Panc1 (cell line): ENCODE measurements at regions not wholly inside any gene's neighbourhood (a gene's known extent, or its start where the extent isn't known, plus 50 kb on each side); places are given as distances from the start of the nearest gene placed in this dataset.

Experiments
- ATAC-seq: fragments of 200-7000 bp; cut with Tn5 transposase; 2 replicates; pipeline ENCODE4 v1.9.1; 2020; ENCODE audit warnings: mild to moderate bottlenecking, moderate library complexity
- BruUV-seq: library from RNA; stranded (reverse); fragments of 400-500 nt; replicated peaks from 2 replicates; lab custom pipeline; 2021; lab: Mats Ljungman, UMichigan
- CTCF ChIA-PET: fragments of 300-600 bp; sonication (Branson Sonifier 250); formaldehyde crosslinking; loops from one replicate; lab custom pipeline; 2022; ENCODE audit warnings: antibody characterized with exemption; lab: Charles Lee
- POLR2A ChIA-PET: fragments of 300-600 bp; sonication (Branson Sonifier 250); formaldehyde crosslinking; loops from one replicate; lab custom pipeline; 2022; ENCODE audit warnings: antibody characterized with exemption; lab: Charles Lee
- DNase-seq: peaks from one replicate; pipeline ENCODE4 v3.0.0-alpha.2; 2010; ENCODE audit warnings: low read depth, low spot score
- H3K27ac ChIP-seq: 2 replicates; pipeline ENCODE4 v1.5.1; 2011; ENCODE audit warnings: mild to moderate bottlenecking, low read length, inconsistent platforms
- H3K27me3 ChIP-seq: fragments of 200-500 bp; sonication (Bioruptor generic); 2 replicates; pipeline ENCODE4 v1.6.0; 2014; ENCODE audit warnings: low read length, inconsistent platforms; ENCODE audit not compliant: control insufficient read depth, insufficient read depth
- H3K36me3 ChIP-seq: fragments of 200-500 bp; sonication (Bioruptor generic); 2 replicates; pipeline ENCODE4 v1.5.1; 2014; ENCODE audit warnings: inconsistent platforms, mild to moderate bottlenecking, low read length, moderate library complexity; ENCODE audit not compliant: control insufficient read depth, insufficient read depth
- H3K4me1 ChIP-seq: 2 replicates; pipeline ENCODE4 v1.5.1; 2011; ENCODE audit warnings: inconsistent platforms, mild to moderate bottlenecking, low read length, moderate library complexity; ENCODE audit not compliant: control insufficient read depth, insufficient read depth
- H3K4me3 ChIP-seq, 2 experiments: 2 replicates each; pipeline ENCODE4 v1.5.1; 2011 to 2012; ENCODE audit warnings: low read depth in 2 of 2, low read length in 2 of 2, mild to moderate bottlenecking in 2 of 2, inconsistent platforms in 1 of 2, moderate library complexity in 1 of 2
- H3K9me3 ChIP-seq: fragments of 200-500 bp; sonication (Bioruptor generic); 2 replicates; pipeline ENCODE4 v1.5.1; 2014; ENCODE audit warnings: low read depth, mild to moderate bottlenecking, inconsistent platforms, low read length, moderate library complexity; ENCODE audit not compliant: control insufficient read depth, insufficient read depth
- POLR2AphosphoS5 ChIP-seq: IDR thresholded peaks from 2 replicates; pipeline ENCODE4 v1.6.1; 2012; ENCODE audit warnings: mild to moderate bottlenecking, low read depth, low read length, moderate library complexity
- SIN3A ChIP-seq: IDR thresholded peaks from 2 replicates; pipeline ENCODE4 v1.6.1; 2012; ENCODE audit warnings: low read depth, mild to moderate bottlenecking, low read length, moderate library complexity, borderline replicate concordance; ENCODE audit not compliant: insufficient read depth
- TCF7L2 ChIP-seq: IDR thresholded peaks from 2 replicates; pipeline ENCODE4 v1.6.1; 2011; ENCODE audit warnings: mild to moderate bottlenecking, low read depth, low read length, inconsistent platforms
- in situ Hi-C: cut with HindIII; loops from 2 replicates; pipeline ENCODE4 v1.10.0; 2016; ENCODE audit warnings: low sequenced_read_pairs, low pct_unique_long_range_greater_than_20kb
- intact Hi-C: fragments of 100-400 bp; cut with micrococcal nuclease; formaldehyde crosslinking; loops from one replicate; pipeline ENCODE4 v1.10.0; 2022; ENCODE audit not compliant: unreplicated experiment
- TF ChIP-seq, protein P1 (sequence below): fragments of 450-650 bp; IDR thresholded peaks from 2 replicates; pipeline ENCODE4 v1.5.1; 2017; ENCODE audit warnings: mild to moderate bottlenecking
- TF ChIP-seq, protein P2 (sequence below), 2 experiments: IDR thresholded peaks; 2 replicates each; pipeline ENCODE4 v1.6.1; 2011 to 2012; ENCODE audit warnings: low read depth in 2 of 2, control low read depth in 1 of 2, low read length in 1 of 2, mild to moderate bottlenecking in 1 of 2, moderate library complexity in 1 of 2; ENCODE audit not compliant: insufficient read depth in 1 of 2

DNA sequence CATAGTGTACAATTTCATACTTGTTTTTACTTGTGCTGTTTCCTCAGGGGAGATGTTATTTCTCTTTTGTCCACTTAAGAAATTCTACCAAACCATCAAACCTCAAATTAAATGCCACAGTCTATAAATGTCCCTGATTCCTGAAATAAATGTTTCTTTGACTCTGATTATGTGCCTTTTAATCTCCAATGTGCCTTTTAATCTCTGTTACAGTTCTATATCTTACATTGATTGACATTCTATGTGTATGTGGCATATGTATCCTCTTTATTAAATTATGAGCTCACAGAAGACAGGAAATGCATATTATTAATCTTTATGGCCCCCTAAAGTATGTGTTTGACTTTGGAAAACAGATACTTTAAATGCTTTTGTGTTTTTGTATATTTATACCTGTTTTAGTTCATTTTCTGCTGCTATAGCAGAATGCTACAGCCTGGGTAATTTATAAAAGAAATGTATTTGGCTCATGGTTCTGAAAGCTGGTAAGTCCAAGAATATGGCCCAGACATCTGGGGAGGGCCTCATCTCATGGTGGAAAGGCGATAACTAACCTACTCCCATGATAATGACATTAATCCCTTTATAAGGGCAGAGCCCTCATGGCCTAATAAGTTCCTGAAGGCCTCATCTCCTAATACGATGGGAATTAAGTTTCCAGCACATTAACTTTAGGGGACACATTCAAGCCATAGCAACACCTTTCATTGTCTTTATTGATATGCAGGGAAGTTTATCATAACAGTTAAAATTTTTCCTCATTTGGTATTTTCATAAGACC, 403.9 kb downstream of the LIG4 start:
- DNase-seq = no peak
- in situ Hi-C loops (no loop called here), intact Hi-C loops (no loop called here)
- CTCF ChIA-PET = no interaction called here
- Histone ChIP-seq H3K36me3 (no peaks in the 10 kb centered on the region), H3K4me1 (no peaks in the 10 kb centered on the region), H3K4me3 (no peak overlapping the region), H3K27ac (no peak overlapping the region), H3K27me3 (no peaks in the 10 kb centered on the region), H3K9me3 (no peaks in the 10 kb centered on the region)
- POLR2A ChIA-PET = no interaction called here
- TF ChIP-seq SIN3A = no peak
- no peak for TF ChIP-seq TCF7L2
- TF ChIP-seq, protein P1, sequence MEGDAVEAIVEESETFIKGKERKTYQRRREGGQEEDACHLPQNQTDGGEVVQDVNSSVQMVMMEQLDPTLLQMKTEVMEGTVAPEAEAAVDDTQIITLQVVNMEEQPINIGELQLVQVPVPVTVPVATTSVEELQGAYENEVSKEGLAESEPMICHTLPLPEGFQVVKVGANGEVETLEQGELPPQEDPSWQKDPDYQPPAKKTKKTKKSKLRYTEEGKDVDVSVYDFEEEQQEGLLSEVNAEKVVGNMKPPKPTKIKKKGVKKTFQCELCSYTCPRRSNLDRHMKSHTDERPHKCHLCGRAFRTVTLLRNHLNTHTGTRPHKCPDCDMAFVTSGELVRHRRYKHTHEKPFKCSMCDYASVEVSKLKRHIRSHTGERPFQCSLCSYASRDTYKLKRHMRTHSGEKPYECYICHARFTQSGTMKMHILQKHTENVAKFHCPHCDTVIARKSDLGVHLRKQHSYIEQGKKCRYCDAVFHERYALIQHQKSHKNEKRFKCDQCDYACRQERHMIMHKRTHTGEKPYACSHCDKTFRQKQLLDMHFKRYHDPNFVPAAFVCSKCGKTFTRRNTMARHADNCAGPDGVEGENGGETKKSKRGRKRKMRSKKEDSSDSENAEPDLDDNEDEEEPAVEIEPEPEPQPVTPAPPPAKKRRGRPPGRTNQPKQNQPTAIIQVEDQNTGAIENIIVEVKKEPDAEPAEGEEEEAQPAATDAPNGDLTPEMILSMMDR = no peak
- TF ChIP-seq POLR2AphosphoS5 = no peak
- no peak for ATAC-seq
- BruUV-seq = no TSS peak

DNA sequence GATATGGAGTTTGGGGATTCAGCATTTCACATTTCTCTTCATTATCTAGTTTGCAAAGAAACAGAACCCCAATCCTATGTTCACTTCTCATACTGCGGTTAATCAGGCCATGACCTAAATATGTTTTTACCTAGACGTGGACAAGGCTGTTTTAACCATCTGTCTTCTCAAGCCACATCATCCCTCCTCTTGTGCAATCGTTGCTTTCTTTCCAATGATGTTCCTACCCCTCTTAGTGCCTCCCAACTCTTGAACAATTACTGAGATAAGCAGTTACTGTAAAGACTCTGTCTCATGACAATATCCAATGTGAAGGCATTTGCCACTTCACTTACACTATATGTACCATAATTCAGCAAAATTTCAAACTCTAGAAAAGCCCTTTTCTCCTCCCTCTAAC, 406.2 kb downstream of the LIG4 start:
- CTCF ChIA-PET = no interaction called here
- no TSS peak for BruUV-seq

More for the DNA sequence above, 406.2 kb downstream of the LIG4 start:
- POLR2A ChIA-PET = no interaction called here
- ATAC-seq = no peak
- in situ Hi-C loops = no loop called here
- Histone ChIP-seq H3K9me3 (no peaks in the 10 kb centered on the region), H3K27me3 (no peaks in the 10 kb centered on the region), H3K4me3 (no peak overlapping the region), H3K36me3 (no peaks in the 10 kb centered on the region), H3K4me1 (no peaks in the 10 kb centered on the region), H3K27ac (no peak overlapping the region)
- TF ChIP-seq SIN3A (no peak), TCF7L2 (no peak), POLR2AphosphoS5 (no peak)
- TF ChIP-seq, protein P2, sequence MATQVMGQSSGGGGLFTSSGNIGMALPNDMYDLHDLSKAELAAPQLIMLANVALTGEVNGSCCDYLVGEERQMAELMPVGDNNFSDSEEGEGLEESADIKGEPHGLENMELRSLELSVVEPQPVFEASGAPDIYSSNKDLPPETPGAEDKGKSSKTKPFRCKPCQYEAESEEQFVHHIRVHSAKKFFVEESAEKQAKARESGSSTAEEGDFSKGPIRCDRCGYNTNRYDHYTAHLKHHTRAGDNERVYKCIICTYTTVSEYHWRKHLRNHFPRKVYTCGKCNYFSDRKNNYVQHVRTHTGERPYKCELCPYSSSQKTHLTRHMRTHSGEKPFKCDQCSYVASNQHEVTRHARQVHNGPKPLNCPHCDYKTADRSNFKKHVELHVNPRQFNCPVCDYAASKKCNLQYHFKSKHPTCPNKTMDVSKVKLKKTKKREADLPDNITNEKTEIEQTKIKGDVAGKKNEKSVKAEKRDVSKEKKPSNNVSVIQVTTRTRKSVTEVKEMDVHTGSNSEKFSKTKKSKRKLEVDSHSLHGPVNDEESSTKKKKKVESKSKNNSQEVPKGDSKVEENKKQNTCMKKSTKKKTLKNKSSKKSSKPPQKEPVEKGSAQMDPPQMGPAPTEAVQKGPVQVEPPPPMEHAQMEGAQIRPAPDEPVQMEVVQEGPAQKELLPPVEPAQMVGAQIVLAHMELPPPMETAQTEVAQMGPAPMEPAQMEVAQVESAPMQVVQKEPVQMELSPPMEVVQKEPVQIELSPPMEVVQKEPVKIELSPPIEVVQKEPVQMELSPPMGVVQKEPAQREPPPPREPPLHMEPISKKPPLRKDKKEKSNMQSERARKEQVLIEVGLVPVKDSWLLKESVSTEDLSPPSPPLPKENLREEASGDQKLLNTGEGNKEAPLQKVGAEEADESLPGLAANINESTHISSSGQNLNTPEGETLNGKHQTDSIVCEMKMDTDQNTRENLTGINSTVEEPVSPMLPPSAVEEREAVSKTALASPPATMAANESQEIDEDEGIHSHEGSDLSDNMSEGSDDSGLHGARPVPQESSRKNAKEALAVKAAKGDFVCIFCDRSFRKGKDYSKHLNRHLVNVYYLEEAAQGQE (IDR thresholded peaks at IDR 0.05; ENCODE audit: insufficient read depth in 1 of 2, low read depth in 2 of 2, low read length in 1 of 2) = no peak
- TF ChIP-seq, protein P1 = no peak
- DNase-seq = no peak
- intact Hi-C loops = no loop called here
